Calu3 (cell line): ENCODE measurements at regions not wholly inside any gene's neighbourhood (a gene's known extent, or its start where the extent isn't known, plus 50 kb on each side); places are given as distances from the start of the nearest gene placed in this dataset.

Experiments
- BruUV-seq: library from RNA; stranded (reverse); fragments of 400-500 nt; replicated peaks from 2 replicates; lab custom pipeline; 2021; lab: Mats Ljungman, UMichigan
- CTCF ChIA-PET: fragments of 300-600 bp; sonication (Branson Sonifier 250); formaldehyde crosslinking; loops from one replicate; lab custom pipeline; 2022; ENCODE audit warnings: antibody characterized with exemption; lab: Charles Lee
- DNase-seq: peaks from one replicate; pipeline ENCODE4 v3.0.0; 2022
- H3K27ac Mint-ChIP-seq: one replicate; pipeline ENCODE4 v1.8.0; 2022; ENCODE audit warnings: mixed read lengths; ENCODE audit not compliant: unreplicated experiment
- H3K27me3 Mint-ChIP-seq: one replicate; pipeline ENCODE4 v1.8.0; 2022; ENCODE audit warnings: mixed read lengths; ENCODE audit not compliant: unreplicated experiment
- H3K36me3 Mint-ChIP-seq: one replicate; pipeline ENCODE4 v1.8.0; 2022; ENCODE audit warnings: mild to moderate bottlenecking, moderate library complexity, mixed read lengths; ENCODE audit not compliant: insufficient read depth, unreplicated experiment
- H3K4me1 Mint-ChIP-seq: one replicate; pipeline ENCODE4 v1.8.0; 2022; ENCODE audit warnings: mild to moderate bottlenecking, low read depth, mixed read lengths; ENCODE audit not compliant: unreplicated experiment
- H3K4me3 Mint-ChIP-seq: one replicate; pipeline ENCODE4 v1.8.0; 2022; ENCODE audit warnings: mild to moderate bottlenecking, low read depth, moderate library complexity, mixed read lengths; ENCODE audit not compliant: unreplicated experiment
- H3K9me3 Mint-ChIP-seq: one replicate; pipeline ENCODE4 v1.8.0; 2022; ENCODE audit warnings: low read depth, mixed read lengths; ENCODE audit not compliant: unreplicated experiment
- CTCF ChIP-seq: fragments of 200-600 bp; IDR thresholded peaks from one replicate; pipeline ENCODE4 v1.8.0; 2022; ENCODE audit warnings: antibody characterized with exemption; ENCODE audit not compliant: unreplicated experiment
- intact Hi-C: fragments of 100-400 bp; cut with micrococcal nuclease; formaldehyde crosslinking; loops from one replicate; pipeline ENCODE4 v1.10.0; 2022; ENCODE audit not compliant: unreplicated experiment

DNA sequence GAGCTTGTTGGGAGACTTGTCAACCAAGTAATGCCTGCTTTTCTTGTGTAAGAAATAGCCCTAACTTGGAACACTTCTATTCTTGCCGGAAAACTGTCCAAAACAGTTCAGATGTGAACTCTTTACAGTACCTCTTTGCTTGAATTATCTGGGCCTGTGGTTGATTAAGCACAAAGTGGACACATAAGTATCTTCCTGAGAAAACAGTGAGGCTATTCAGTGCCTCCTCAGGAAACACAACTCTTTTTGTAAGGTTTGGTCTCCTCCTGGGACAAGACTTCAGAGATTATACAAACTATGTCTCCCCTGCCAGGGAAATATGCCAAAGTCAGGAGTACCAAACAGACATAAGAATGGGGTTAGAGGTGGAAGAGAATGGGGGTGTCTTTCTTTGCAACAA is 127.7 kb downstream of the LACC1 start:
- TF ChIP-seq CTCF: no peak
- CTCF ChIA-PET: no interaction called here
- intact Hi-C loops: no loop called here
- H3K36me3 Mint-ChIP-seq: no peaks in the 10 kb centered on the region
- no peaks in the 10 kb centered on the region for H3K4me1 Mint-ChIP-seq
- no peak overlapping the region for H3K4me3 Mint-ChIP-seq
- H3K27me3 Mint-ChIP-seq: peaks cover 8% of the 10 kb centered on the region
- H3K27ac Mint-ChIP-seq: no peak overlapping the region
- BruUV-seq: no TSS peak
- DNase-seq: no peak
- peaks cover 4% of the 10 kb centered on the region for H3K9me3 Mint-ChIP-seq

- H3K36me3 Mint-ChIP-seq: no peaks in the 10 kb centered on the region
- CTCF ChIA-PET: no interaction called here
- no peak for TF ChIP-seq CTCF
- no peak overlapping the region for H3K4me3 Mint-ChIP-seq
- peaks cover 4% of the 10 kb centered on the region for H3K9me3 Mint-ChIP-seq
- no peak overlapping the region for H3K27ac Mint-ChIP-seq
- no peaks in the 10 kb centered on the region for H3K4me1 Mint-ChIP-seq
- BruUV-seq: no TSS peak
- intact Hi-C loops: no loop called here
- H3K27me3 Mint-ChIP-seq: no peaks in the 10 kb centered on the region
- DNase-seq: no peak
Observed at GRCh38 chr13:44011036-44011435, 131.3 kb downstream of the LACC1 start.

GRCh38 chr13:44012910-44013757 is 133.4 kb downstream of the LACC1 start:
- no peak for TF ChIP-seq CTCF
- H3K27me3 Mint-ChIP-seq: no peaks in the 10 kb centered on the region
- BruUV-seq: no TSS peak
- no peaks in the 10 kb centered on the region for H3K4me1 Mint-ChIP-seq
- CTCF ChIA-PET: interaction anchor here (0.6 kb wide), 1 partner anchor 9 kb away, joined by 3 read pairs; no protein-coding TSS in a partner anchor
- H3K27ac Mint-ChIP-seq: no peak overlapping the region
- no peaks in the 10 kb centered on the region for H3K36me3 Mint-ChIP-seq
- H3K9me3 Mint-ChIP-seq: no peaks in the 10 kb centered on the region
- no peak overlapping the region for H3K4me3 Mint-ChIP-seq
- intact Hi-C loops: no loop called here
- DNase-seq: no peak

DNA sequence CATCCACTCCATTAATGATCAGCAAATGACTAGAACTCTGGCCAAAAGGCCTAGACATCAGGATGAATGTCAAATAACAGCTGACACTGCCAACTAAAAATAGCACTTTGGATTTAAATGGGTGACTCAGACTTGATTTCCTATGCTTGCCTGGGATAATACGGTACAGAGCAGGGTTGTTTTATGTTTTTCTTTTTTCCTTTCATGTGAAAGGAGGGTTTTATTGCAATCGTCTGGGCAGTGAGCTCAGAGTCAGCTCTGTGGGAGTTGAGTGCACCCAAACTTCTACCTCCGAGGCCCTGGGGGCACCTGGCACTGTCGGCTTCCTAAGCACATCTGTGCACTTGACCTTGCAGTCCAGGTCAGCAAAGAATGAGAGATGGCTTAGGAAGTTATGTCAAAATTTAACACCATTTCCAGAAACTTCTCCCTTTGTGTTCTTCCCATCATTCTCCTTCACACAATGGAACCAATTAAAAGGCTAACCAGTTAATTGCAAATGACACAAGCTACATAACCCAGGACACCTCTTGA is 134.1 kb downstream of the LACC1 start:
- no TSS peak for BruUV-seq
- Mint-ChIP-seq H3K36me3 (no peaks in the 10 kb centered on the region), H3K27ac (no peak overlapping the region), H3K27me3 (no peaks in the 10 kb centered on the region), H3K9me3 (no peaks in the 10 kb centered on the region), H3K4me3 (no peak overlapping the region), H3K4me1 (no peaks in the 10 kb centered on the region)
- no peak for DNase-seq
- CTCF ChIA-PET: no interaction called here
- TF ChIP-seq CTCF: no peak
- intact Hi-C loops: no loop called here
